Ovary (tissue), 3 donors: ENCODE measurements at regions not wholly inside any gene's neighbourhood (a gene's known extent, or its start where the extent isn't known, plus 50 kb on each side); places are given as distances from the start of the nearest gene placed in this dataset.

Experiments used
- CTCF ChIP-seq, 3 donors: fragments of 450-650 bp in 2 of 3; fragments of 200-600 bp in 1 of 3; IDR thresholded peaks; one replicate each; pipeline versions ENCODE4 v1.5.1 to v1.8.0; 2016 to 2022; ENCODE audit warnings: antibody characterized with exemption in 3 of 3, mild to moderate bottlenecking in 1 of 3
- EP300 ChIP-seq: sonication (generic); formaldehyde crosslinking; IDR thresholded peaks from one replicate; pipeline ENCODE4 v1.6.1; 2017; ENCODE audit warnings: antibody characterized with exemption
- POLR2A ChIP-seq: fragments of 450-650 bp; IDR thresholded peaks from one replicate; pipeline ENCODE4 v1.6.1; 2017; ENCODE audit warnings: antibody characterized with exemption, mild to moderate bottlenecking, moderate library complexity
- donor health status: DM: no; HTN: no; CAD: no.

- TF ChIP-seq CTCF (IDR thresholded peaks at IDR 0.05) (no peak), EP300 (no peak), POLR2A (no peak)
These were observed 1206.6 kb upstream of the EYS start for GRCh38 chr6:66913657-66914056.
